ENCODE measurements at regions not wholly inside any gene's neighbourhood (a gene's known extent, or its start where the extent isn't known, plus 50 kb on each side); places are given as distances from the start of the nearest gene placed in this dataset.
"Not testable (repeated sequence)": the region's sequence is repeated elsewhere in the genome, so short reads cannot be mapped to it uniquely, and the experiment has no call there.

DNA sequence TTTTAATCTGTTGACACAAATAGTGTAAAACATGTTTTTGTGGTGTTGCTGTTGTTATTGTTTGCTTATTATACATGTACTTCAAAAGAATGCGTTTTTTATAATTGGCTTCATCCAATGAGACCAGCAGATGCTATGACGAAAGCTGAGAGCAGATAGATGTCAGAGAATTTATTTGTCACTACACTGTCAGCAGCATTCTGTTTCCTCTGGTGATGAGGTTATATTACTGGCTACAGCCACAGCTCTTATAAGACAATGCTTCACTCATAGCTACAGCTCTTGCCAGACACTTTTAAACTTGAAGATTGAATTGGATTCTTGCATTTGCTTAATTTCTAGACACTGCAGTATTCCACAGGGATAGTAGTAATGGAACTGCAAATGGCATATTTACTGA lies 860.5 kb downstream of the TBC1D32 start:
- no peak for ATAC-seq
- Histone ChIP-seq H3K4me3 (no peak overlapping the region), H3K27me3 (no peaks in the 10 kb centered on the region), H3K27ac (no peak overlapping the region), H3K9me3 (peaks cover 0 to 13% (median 0%) of the 10 kb centered on the region in 3 donors), H3K4me1 (no peaks in the 10 kb centered on the region), H3K36me3 (no peaks in the 10 kb centered on the region)
- no peak for TF ChIP-seq POLR2AphosphoS5 (IDR thresholded peaks at IDR 0.05)
- no peak for TF ChIP-seq EP300 (IDR thresholded peaks at IDR 0.05)
- WGBS, 2 donors (ENCODE audit: low coverage in 1 of 2): 41 to 45% methylated on average over 2 of the region's 2 CpGs

DNA sequence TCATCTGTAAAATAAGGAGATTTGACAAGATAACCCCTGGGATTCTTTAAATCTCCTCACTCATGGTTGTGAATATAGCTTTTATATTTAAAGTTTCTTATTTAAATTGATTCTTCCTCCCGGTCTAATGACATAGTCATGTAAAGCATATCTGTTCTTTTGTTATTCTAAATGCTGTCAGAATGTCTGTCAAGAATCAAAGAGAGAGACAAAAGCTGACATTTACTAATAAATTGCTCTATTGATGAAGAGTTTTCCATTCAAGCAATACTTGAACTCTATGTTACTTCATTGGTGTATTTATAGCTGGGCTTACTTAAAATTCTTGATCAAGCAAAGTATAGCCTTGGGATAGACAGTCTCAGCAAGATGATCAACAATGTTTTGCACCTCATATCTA lies 865.8 kb downstream of the TBC1D32 start:
- TF ChIP-seq POLR2AphosphoS5 (IDR thresholded peaks at IDR 0.05): no peak
- no peak for TF ChIP-seq EP300 (IDR thresholded peaks at IDR 0.05)
- no peak for TF ChIP-seq POLR2A (IDR thresholded peaks at IDR 0.05)
- TF ChIP-seq, protein P1, sequence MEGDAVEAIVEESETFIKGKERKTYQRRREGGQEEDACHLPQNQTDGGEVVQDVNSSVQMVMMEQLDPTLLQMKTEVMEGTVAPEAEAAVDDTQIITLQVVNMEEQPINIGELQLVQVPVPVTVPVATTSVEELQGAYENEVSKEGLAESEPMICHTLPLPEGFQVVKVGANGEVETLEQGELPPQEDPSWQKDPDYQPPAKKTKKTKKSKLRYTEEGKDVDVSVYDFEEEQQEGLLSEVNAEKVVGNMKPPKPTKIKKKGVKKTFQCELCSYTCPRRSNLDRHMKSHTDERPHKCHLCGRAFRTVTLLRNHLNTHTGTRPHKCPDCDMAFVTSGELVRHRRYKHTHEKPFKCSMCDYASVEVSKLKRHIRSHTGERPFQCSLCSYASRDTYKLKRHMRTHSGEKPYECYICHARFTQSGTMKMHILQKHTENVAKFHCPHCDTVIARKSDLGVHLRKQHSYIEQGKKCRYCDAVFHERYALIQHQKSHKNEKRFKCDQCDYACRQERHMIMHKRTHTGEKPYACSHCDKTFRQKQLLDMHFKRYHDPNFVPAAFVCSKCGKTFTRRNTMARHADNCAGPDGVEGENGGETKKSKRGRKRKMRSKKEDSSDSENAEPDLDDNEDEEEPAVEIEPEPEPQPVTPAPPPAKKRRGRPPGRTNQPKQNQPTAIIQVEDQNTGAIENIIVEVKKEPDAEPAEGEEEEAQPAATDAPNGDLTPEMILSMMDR (IDR thresholded peaks at IDR 0.05): no peak
- no peak for ATAC-seq
- no peaks in the 10 kb centered on the region for H3K4me1 ChIP-seq
- H3K4me3 ChIP-seq: no peak overlapping the region
- no peak overlapping the region for H3K27ac ChIP-seq
- H3K36me3 ChIP-seq: no peaks in the 10 kb centered on the region
- WGBS, 2 donors (ENCODE audit: low coverage in 1 of 2): 54 to 67% methylated on average over 1 of the region's 1 CpG
- no peaks in the 10 kb centered on the region for H3K9me3 ChIP-seq
- no peaks in the 10 kb centered on the region for H3K27me3 ChIP-seq

DNA sequence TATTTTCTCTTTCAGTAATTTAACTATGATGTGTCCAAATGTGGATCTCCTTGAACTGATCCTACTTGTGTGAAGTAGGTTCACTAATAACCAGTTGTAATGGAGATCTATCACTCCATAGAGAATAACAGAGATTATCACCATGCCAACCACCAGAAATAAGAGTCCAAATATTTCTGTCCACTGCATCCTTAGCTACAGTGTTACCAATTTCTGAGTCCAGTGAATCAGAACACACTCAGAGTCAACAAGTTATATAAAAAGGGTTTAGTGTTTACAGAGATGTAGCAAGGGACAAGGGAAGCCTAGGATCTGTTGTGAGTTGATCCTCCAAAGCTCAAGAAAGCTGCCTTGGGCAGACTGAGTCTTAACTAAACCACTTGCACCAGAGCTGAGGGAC lies 882.8 kb downstream of the TBC1D32 start:
- Histone ChIP-seq H3K36me3 (no peaks in the 10 kb centered on the region), H3K4me3 (no peak overlapping the region), H3K27me3 (no peaks in the 10 kb centered on the region), H3K27ac (no peak overlapping the region), H3K9me3 (peaks cover 0 to 7% (median 0%) of the 10 kb centered on the region in 3 donors), H3K4me1 (no peaks in the 10 kb centered on the region)
- no peak for ATAC-seq
- TF ChIP-seq EP300 (IDR thresholded peaks at IDR 0.05) (no peak), POLR2AphosphoS5 (IDR thresholded peaks at IDR 0.05) (no peak), POLR2A (IDR thresholded peaks at IDR 0.05) (no peak)
- TF ChIP-seq, protein P1 (IDR thresholded peaks at IDR 0.05): no peak

DNA sequence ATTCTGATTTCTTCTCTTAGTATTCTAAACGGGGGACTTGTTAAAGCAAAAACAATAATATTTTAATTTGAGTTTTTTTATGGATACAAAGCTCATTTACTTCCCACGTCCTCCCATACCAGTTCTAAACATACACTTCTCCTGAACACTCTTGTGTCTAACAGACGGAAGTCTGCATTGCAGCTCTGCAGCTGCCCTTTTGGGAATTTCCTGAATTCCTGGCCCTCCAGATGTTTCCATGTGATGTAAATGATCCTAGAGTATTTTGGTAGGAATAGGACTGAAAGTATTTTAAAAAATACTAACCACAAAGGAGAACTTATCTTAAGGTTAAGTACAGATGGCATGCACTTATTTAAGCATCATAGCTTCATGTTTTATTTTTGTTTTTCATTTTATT lies 886.7 kb downstream of the TBC1D32 start:
- WGBS, 2 donors (ENCODE audit: low coverage in 1 of 2): 39 to 45% methylated on average over 3 of the region's 3 CpGs
- no peak overlapping the region for H3K27ac ChIP-seq
- TF ChIP-seq POLR2A (IDR thresholded peaks at IDR 0.05) (no peak), EP300 (IDR thresholded peaks at IDR 0.05) (no peak), POLR2AphosphoS5 (IDR thresholded peaks at IDR 0.05) (no peak)
- TF ChIP-seq, protein P1 (IDR thresholded peaks at IDR 0.05): no peak
- no peaks in the 10 kb centered on the region for H3K27me3 ChIP-seq
- no peaks in the 10 kb centered on the region for H3K36me3 ChIP-seq
- H3K4me1 ChIP-seq: no peaks in the 10 kb centered on the region
- no peaks in the 10 kb centered on the region for H3K9me3 ChIP-seq
- ATAC-seq: no peak
- no peak overlapping the region for H3K4me3 ChIP-seq

DNA sequence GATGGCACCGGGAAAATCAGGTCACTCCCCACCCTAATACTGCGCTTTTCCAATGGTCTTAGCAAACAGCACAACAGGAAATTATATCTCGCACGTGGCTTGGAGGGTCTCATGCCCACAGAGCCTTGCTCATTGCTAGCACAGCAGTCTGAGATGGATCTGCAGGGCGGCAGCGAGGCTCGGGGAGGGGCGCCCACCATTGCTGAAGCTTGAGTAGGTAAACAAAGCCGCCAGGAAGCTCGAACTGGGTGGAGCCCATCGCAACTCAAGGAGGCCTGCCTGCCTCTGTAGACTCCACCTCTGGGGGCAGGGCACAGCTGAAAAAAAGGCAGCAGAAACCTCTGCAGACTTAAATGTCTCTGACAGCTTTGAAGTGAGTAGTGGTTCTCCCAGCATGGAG lies 901.4 kb downstream of the TBC1D32 start:
- not testable (repeated sequence) for H3K9me3 ChIP-seq, H3K27me3 ChIP-seq, ATAC-seq, H3K36me3 ChIP-seq, H3K4me3 ChIP-seq, H3K27ac ChIP-seq, H3K4me1 ChIP-seq
- no CpG with 5 or more reads among the region's 11 CpGs for WGBS, 2 donors (ENCODE audit: low coverage in 1 of 2)

DNA sequence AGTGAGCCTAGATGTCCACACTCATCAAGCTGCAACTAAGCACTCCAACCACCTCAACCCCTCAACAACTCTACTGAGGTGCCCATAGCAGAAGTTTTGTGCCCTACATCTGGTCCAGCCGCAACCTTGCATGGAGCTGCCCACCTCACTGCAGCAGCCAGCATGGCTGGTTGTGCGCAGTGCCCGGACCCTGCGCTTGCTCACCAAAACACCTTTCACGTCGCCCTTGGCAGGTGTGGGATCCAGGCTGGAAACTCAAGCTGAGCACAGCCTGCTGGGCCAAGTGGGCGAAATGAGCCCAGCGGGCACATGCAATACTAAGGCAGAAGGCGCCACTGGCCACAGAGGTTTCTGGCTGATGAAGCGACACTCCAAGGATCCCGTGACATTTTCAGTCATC lies 902.4 kb downstream of the TBC1D32 start:
- Histone ChIP-seq H3K36me3 (no peaks in the 10 kb centered on the region), H3K9me3 (no peaks in the 10 kb centered on the region), H3K27ac (no peak overlapping the region), H3K4me1 (no peaks in the 10 kb centered on the region), H3K27me3 (no peaks in the 10 kb centered on the region), H3K4me3 (no peak overlapping the region)
- WGBS, 2 donors (ENCODE audit: low coverage in 1 of 2): 100% methylated on average over 1 of the region's 11 CpGs; no CpG with 5 or more reads in 1 of the 2 donors
- no peak for TF ChIP-seq EP300 (IDR thresholded peaks at IDR 0.05)
- TF ChIP-seq POLR2AphosphoS5 (IDR thresholded peaks at IDR 0.05): no peak
- TF ChIP-seq POLR2A (IDR thresholded peaks at IDR 0.05): no peak
- TF ChIP-seq, protein P1 (IDR thresholded peaks at IDR 0.05): no peak
- no peak for ATAC-seq

All from gastroesophageal sphincter (tissue), 4 donors.